K562 (cell line): ENCODE measurements at regions not wholly inside any gene's neighbourhood (a gene's known extent, or its start where the extent isn't known, plus 50 kb on each side); places are given as distances from the start of the nearest gene placed in this dataset.

ENCODE experiments used
- ATAC-seq: fragments of 200-7000 bp; cut with Tn5 transposase; 3 replicates; pipeline ENCODE4 v1.9.1; 2020; ENCODE audit warnings: moderate library complexity
- BruUV-seq: library from RNA; stranded (reverse); fragments of 400-500 nt; replicated peaks from 2 replicates; lab custom pipeline; 2021; lab: Mats Ljungman, UMichigan
- CTCF ChIA-PET: fragments of 300-600 bp; formaldehyde crosslinking; extraction: SDS; loops from one replicate; lab custom pipeline; 2021; ENCODE audit warnings: low intra/inter-chr PET ratio; lab: Yijun Ruan, JAX
- POLR2A ChIA-PET: fragments of 300-600, 350-650 bp; sonication (Branson Sonifier 250); formaldehyde crosslinking; extraction: SDS; loops from one replicate; lab custom pipeline; 2021; ENCODE audit warnings: antibody characterized with exemption, inconsistent platforms; lab: Yijun Ruan, JAX
- DNase-seq, 4 experiments: peaks; one replicate each; pipeline versions ENCODE4 v3.0.0 to v3.0.0-alpha.2; 2011 to 2018; ENCODE audit warnings: low spot score in 3 of 4, mixed read lengths in 3 of 4; ENCODE audit errors: extremely low read depth in 1 of 4
- FAIRE-seq: peaks from 2 replicates; lab custom pipeline; 2011; peaks lifted over from hg19 to GRCh38; lab: Jason Lieb, UNC
- H2AFZ ChIP-seq: 2 replicates; pipeline ENCODE4 v1.6.0; 2011; ENCODE audit warnings: low read depth, low read length, control low read depth, inconsistent platforms
- H3K27ac ChIP-seq: fragments of 200-600 bp; 3 replicates; pipeline ENCODE4 v1.8.0; 2011; ENCODE audit warnings: low read depth, mild to moderate bottlenecking, control low read depth, inconsistent platforms, low read length, moderate library complexity, mixed read lengths; ENCODE audit errors: extremely low read depth
- H3K27me3 ChIP-seq, 2 experiments: fragments of 300-600 bp in 1 of 2; 2 replicates in 1 of 2; 3 replicates in 1 of 2; pipeline versions ENCODE4 v1.6.0 to v1.8.0; 2011; ENCODE audit warnings: inconsistent platforms in 2 of 2, low read length in 2 of 2, mild to moderate bottlenecking in 1 of 2, mixed read lengths in 1 of 2, moderate library complexity in 1 of 2; ENCODE audit not compliant: control insufficient read depth in 2 of 2, insufficient read depth in 2 of 2
- H3K36me3 ChIP-seq: fragments of 300-600 bp; 3 replicates; pipeline ENCODE4 v1.8.0; 2011; ENCODE audit warnings: mild to moderate bottlenecking, low read length, inconsistent platforms; ENCODE audit not compliant: control insufficient read depth, insufficient read depth
- H3K4me1 ChIP-seq, 2 experiments: fragments of 200-600 bp in 1 of 2; replicated peaks in 1 of 2; 2 replicates in 1 of 2; 3 replicates in 1 of 2; pipeline versions ENCODE4 v1.5.1 to v1.8.0; 2011; ENCODE audit warnings: inconsistent platforms in 2 of 2, low read length in 2 of 2, mild to moderate bottlenecking in 1 of 2, mixed read lengths in 1 of 2, moderate library complexity in 1 of 2; ENCODE audit not compliant: control insufficient read depth in 2 of 2, insufficient read depth in 2 of 2
- H3K4me2 ChIP-seq: 2 replicates; pipeline ENCODE4 v1.6.1; 2011; ENCODE audit warnings: low read length, control low read depth, inconsistent platforms, mixed read lengths; ENCODE audit not compliant: insufficient read depth
- H3K4me3 ChIP-seq: fragments of 200-600 bp; sonication (generic), shearing (Covaris generic); 2 replicates; pipeline ENCODE4 v1.5.1; 2016; ENCODE audit warnings: control low read depth, inconsistent platforms
- H3K79me2 ChIP-seq: fragments of 200-600 bp; 3 replicates; pipeline ENCODE4 v1.8.0; 2011; ENCODE audit warnings: low read length, inconsistent platforms; ENCODE audit not compliant: control insufficient read depth, insufficient read depth
- H3K9ac ChIP-seq, 2 experiments: 2 replicates each; pipeline versions ENCODE4 v1.6.0 to v1.6.1; 2011; ENCODE audit warnings: low read depth in 2 of 2, low read length in 2 of 2, control low read depth in 1 of 2, inconsistent platforms in 1 of 2, mild to moderate bottlenecking in 1 of 2, mixed read lengths in 1 of 2; ENCODE audit not compliant: insufficient read depth in 1 of 2
- H3K9me1 ChIP-seq: one replicate; pipeline ENCODE4 v1.6.0; 2011; ENCODE audit warnings: inconsistent platforms, mild to moderate bottlenecking, low read length, moderate library complexity; ENCODE audit not compliant: control insufficient read depth, insufficient read depth
- H3K9me3 ChIP-seq: replicated peaks from 2 replicates; pipeline ENCODE4 v1.5.1; 2011; ENCODE audit warnings: low read depth, low read length, inconsistent platforms; ENCODE audit not compliant: control insufficient read depth, insufficient read depth
- H4K20me1 ChIP-seq: replicated peaks from 2 replicates; pipeline ENCODE4 v1.6.1; 2011; ENCODE audit warnings: low read length, inconsistent platforms, mixed read lengths; ENCODE audit not compliant: control insufficient read depth, insufficient read depth
- ESRRB ChIP-seq: fragments of 250-450 bp; sonication (Bioruptor Pico); IDR thresholded peaks from 2 replicates; pipeline ENCODE4 v1.5.0; 2020; ENCODE audit warnings: mild to moderate bottlenecking, moderate library complexity, borderline replicate concordance
- EWSR1 ChIP-seq: fragments of 450-650 bp; IDR thresholded peaks from 2 replicates; pipeline ENCODE4 v1.6.1; 2018; ENCODE audit warnings: borderline replicate concordance, mild to moderate bottlenecking, low read depth, moderate library complexity; ENCODE audit not compliant: partially characterized antibody
- NFE2 ChIP-seq: IDR thresholded peaks from 2 replicates; pipeline ENCODE4 v1.6.1; 2014; ENCODE audit warnings: antibody characterized with exemption, low read depth
- POLR2AphosphoS5 ChIP-seq: IDR thresholded peaks from 2 replicates; pipeline ENCODE4 v1.6.1; 2011; ENCODE audit warnings: mild to moderate bottlenecking, low read depth, low read length, moderate library complexity; ENCODE audit not compliant: control insufficient read depth, insufficient read depth
- TEAD4 ChIP-seq, 2 experiments: sonication (generic) in 1 of 2; formaldehyde crosslinking in 1 of 2; IDR thresholded peaks; 2 replicates each; pipeline versions ENCODE4 v1.6.1 to v1.8.0; 2012 to 2022; ENCODE audit warnings: borderline replicate concordance in 1 of 2, inconsistent platforms in 1 of 2, low read length in 1 of 2, mild to moderate bottlenecking in 1 of 2, missing genetic modification reagents in 1 of 2
- WHSC1 ChIP-seq: IDR thresholded peaks from one replicate; pipeline ENCODE4 v1.6.1; 2012; ENCODE audit warnings: low read length, control low read depth, inconsistent platforms
- WGBS: fragments of 100-300 bp; shearing (Covaris generic); methylation state at CpG from one replicate; pipeline ENCODE4 v1.1.6; 2016; ENCODE audit warnings: low coverage, mixed read lengths; ENCODE audit not compliant: insufficient coverage; ENCODE audit errors: missing lambda C conversion rate; 5-methylcytosine and 5-hydroxymethylcytosine counted together
- in situ Hi-C: fragments of 300-500 bp; cut with MboI; formaldehyde crosslinking; loops from 4 replicates; pipeline ENCODE4 v1.15.0; 2018; ENCODE audit warnings: inconsistent platforms, mixed read lengths
- intact Hi-C: fragments of 100-400 bp; cut with micrococcal nuclease; formaldehyde crosslinking; loops from 2 replicates; pipeline ENCODE4 v1.14.2; 2022
- TF ChIP-seq, protein P1 (sequence below): IDR thresholded peaks from 3 replicates; pipeline ENCODE4 v1.6.1; 2011; ENCODE audit warnings: borderline replicate concordance, mild to moderate bottlenecking, moderate library complexity; ENCODE audit not compliant: insufficient read length; ENCODE audit errors: extremely low read depth
- TF ChIP-seq, protein P2 (sequence below): fragments of 450-650 bp; conservative IDR thresholded peaks from 2 replicates; pipeline ENCODE4 v1.6.1; 2016; ENCODE audit warnings: missing genetic modification characterization, low read depth, mild to moderate bottlenecking, missing compliant biosample characterization, moderate library complexity
- TF ChIP-seq, protein P3 (sequence below): fragments of 450-650 bp; IDR thresholded peaks from 2 replicates; pipeline ENCODE4 v1.7.1; 2018; ENCODE audit warnings: mild to moderate bottlenecking, low read depth; ENCODE audit not compliant: partially characterized antibody
- TF ChIP-seq, protein P4 (sequence below): IDR thresholded peaks from 3 replicates; pipeline ENCODE4 v1.6.1; 2011; ENCODE audit warnings: borderline replicate concordance, mild to moderate bottlenecking; ENCODE audit not compliant: insufficient read length, insufficient read depth

DNA sequence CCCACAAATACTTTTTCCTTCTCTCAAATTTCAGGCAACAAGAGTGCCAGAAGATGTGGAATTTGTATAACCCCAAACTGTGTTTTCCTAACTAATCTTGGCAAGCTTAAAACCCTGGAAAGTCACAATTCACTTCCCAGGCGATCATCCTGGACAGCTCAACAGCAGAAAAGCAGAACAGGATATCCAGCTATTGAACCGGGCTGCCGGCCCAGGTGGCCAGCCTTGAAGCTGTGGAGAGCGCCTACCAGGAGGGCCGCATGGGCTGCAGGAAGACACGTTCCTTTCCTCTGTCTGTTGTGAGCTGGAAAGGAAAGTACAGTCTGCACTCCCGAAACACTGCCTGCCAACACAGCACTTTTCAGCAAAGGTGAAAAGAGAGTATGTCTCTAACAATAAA lies 719.7 kb upstream of the MARCKS start (continued):
- TF ChIP-seq, protein P1, sequence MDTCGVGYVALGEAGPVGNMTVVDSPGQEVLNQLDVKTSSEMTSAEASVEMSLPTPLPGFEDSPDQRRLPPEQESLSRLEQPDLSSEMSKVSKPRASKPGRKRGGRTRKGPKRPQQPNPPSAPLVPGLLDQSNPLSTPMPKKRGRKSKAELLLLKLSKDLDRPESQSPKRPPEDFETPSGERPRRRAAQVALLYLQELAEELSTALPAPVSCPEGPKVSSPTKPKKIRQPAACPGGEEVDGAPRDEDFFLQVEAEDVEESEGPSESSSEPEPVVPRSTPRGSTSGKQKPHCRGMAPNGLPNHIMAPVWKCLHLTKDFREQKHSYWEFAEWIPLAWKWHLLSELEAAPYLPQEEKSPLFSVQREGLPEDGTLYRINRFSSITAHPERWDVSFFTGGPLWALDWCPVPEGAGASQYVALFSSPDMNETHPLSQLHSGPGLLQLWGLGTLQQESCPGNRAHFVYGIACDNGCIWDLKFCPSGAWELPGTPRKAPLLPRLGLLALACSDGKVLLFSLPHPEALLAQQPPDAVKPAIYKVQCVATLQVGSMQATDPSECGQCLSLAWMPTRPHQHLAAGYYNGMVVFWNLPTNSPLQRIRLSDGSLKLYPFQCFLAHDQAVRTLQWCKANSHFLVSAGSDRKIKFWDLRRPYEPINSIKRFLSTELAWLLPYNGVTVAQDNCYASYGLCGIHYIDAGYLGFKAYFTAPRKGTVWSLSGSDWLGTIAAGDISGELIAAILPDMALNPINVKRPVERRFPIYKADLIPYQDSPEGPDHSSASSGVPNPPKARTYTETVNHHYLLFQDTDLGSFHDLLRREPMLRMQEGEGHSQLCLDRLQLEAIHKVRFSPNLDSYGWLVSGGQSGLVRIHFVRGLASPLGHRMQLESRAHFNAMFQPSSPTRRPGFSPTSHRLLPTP: no peak
- TF ChIP-seq, protein P2, sequence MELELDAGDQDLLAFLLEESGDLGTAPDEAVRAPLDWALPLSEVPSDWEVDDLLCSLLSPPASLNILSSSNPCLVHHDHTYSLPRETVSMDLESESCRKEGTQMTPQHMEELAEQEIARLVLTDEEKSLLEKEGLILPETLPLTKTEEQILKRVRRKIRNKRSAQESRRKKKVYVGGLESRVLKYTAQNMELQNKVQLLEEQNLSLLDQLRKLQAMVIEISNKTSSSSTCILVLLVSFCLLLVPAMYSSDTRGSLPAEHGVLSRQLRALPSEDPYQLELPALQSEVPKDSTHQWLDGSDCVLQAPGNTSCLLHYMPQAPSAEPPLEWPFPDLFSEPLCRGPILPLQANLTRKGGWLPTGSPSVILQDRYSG (tag): no peak
- TF ChIP-seq WHSC1 (no peak), POLR2AphosphoS5 (no peak), ESRRB (CRISPR knock-in tag) (no peak)

DNA sequence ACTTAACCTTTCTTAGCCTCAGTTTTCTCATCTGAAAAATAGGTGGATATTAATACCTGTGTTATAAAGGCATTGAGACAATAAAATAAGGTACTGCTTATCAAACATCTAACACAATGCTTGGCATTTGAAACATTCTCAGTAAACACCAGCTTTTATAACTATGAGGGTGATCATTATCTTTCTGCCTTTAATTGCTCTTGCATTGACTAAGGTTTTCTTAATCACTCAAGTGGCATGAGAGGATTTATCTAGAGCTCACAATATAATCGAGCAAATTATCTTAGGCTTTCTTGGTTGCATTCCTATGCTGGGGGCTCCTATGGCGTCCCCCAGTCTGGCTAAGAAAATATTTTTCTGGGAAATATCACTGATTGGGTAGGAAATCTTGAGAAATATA lies 716.4 kb upstream of the MARCKS start:
- DNase-seq (no peak), FAIRE-seq (no peak), ATAC-seq (no peak)
- Histone ChIP-seq H3K9ac (no peak overlapping the region), H3K27ac (no peak overlapping the region), H3K4me3 (no peak overlapping the region), H3K79me2 (no peaks in the 10 kb centered on the region), H3K9me1 (no peaks in the 10 kb centered on the region), H3K9me3 (no peaks in the 10 kb centered on the region), H4K20me1 (no peaks in the 10 kb centered on the region), H2AFZ (no peak overlapping the region), H3K27me3 (no peaks in the 10 kb centered on the region), H3K4me1 (no peaks in the 10 kb centered on the region), H3K4me2 (no peak overlapping the region), H3K36me3 (no peaks in the 10 kb centered on the region)
- ChIA-PET CTCF (no interaction called here), POLR2A (no interaction called here)
- BruUV-seq: no TSS peak
- in situ Hi-C loops: no loop called here
- WGBS: 0% methylated on average over 2 of the region's 2 CpGs
- intact Hi-C loops: no loop called here
- TF ChIP-seq NFE2 (no peak), TEAD4 (IDR thresholded peaks at IDR 0.05; ENCODE audit: low read length) (no peak), TEAD4 (CRISPR knock-in tag; IDR thresholded peaks at IDR 0.05; ENCODE audit: borderline replicate concordance) (no peak), EWSR1 (no peak)
- TF ChIP-seq, protein P3, sequence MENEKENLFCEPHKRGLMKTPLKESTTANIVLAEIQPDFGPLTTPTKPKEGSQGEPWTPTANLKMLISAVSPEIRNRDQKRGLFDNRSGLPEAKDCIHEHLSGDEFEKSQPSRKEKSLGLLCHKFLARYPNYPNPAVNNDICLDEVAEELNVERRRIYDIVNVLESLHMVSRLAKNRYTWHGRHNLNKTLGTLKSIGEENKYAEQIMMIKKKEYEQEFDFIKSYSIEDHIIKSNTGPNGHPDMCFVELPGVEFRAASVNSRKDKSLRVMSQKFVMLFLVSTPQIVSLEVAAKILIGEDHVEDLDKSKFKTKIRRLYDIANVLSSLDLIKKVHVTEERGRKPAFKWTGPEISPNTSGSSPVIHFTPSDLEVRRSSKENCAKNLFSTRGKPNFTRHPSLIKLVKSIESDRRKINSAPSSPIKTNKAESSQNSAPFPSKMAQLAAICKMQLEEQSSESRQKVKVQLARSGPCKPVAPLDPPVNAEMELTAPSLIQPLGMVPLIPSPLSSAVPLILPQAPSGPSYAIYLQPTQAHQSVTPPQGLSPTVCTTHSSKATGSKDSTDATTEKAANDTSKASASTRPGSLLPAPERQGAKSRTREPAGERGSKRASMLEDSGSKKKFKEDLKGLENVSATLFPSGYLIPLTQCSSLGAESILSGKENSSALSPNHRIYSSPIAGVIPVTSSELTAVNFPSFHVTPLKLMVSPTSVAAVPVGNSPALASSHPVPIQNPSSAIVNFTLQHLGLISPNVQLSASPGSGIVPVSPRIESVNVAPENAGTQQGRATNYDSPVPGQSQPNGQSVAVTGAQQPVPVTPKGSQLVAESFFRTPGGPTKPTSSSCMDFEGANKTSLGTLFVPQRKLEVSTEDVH: no peak
- TF ChIP-seq, protein P4, sequence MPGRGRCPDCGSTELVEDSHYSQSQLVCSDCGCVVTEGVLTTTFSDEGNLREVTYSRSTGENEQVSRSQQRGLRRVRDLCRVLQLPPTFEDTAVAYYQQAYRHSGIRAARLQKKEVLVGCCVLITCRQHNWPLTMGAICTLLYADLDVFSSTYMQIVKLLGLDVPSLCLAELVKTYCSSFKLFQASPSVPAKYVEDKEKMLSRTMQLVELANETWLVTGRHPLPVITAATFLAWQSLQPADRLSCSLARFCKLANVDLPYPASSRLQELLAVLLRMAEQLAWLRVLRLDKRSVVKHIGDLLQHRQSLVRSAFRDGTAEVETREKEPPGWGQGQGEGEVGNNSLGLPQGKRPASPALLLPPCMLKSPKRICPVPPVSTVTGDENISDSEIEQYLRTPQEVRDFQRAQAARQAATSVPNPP: no peak
